Brain microvascular endothelial cell (primary cell): ENCODE measurements at regions not wholly inside any gene's neighbourhood (a gene's known extent, or its start where the extent isn't known, plus 50 kb on each side); places are given as distances from the start of the nearest gene placed in this dataset.

Experiments
- DNase-seq: peaks from one replicate; pipeline ENCODE4 v3.0.0-alpha.2; 2020
- H3K27ac ChIP-seq: fragments of 250-450 bp; sonication (Bioruptor Pico); 2 replicates; pipeline ENCODE4 v1.5.1; 2020; ENCODE audit warnings: mild to moderate bottlenecking, moderate library complexity
- H3K27me3 ChIP-seq: fragments of 250-450 bp; sonication (Bioruptor Pico); replicated peaks from 2 replicates; pipeline ENCODE4 v1.5.1; 2020; ENCODE audit warnings: mild to moderate bottlenecking
- H3K36me3 ChIP-seq: fragments of 250-450 bp; sonication (Bioruptor Pico); replicated peaks from 2 replicates; pipeline ENCODE4 v1.5.1; 2020; ENCODE audit warnings: mild to moderate bottlenecking
- H3K4me3 ChIP-seq: 2 replicates; pipeline ENCODE4 v1.5.1; 2011; ENCODE audit warnings: low read depth, mild to moderate bottlenecking, control low read depth, low read length, moderate library complexity
- in situ Hi-C: cut with HindIII; loops from 2 replicates; pipeline ENCODE4 v1.10.0; 2017; ENCODE audit warnings: low sequenced_read_pairs, low pct_ligation_motif_present
- TF ChIP-seq, protein P1 (sequence below): IDR thresholded peaks from 2 replicates; pipeline ENCODE4 v1.5.1; 2011; ENCODE audit warnings: low read depth, mild to moderate bottlenecking, moderate library complexity, low read length, control low read depth, inconsistent platforms; ENCODE audit errors: missing control alignments

DNA sequence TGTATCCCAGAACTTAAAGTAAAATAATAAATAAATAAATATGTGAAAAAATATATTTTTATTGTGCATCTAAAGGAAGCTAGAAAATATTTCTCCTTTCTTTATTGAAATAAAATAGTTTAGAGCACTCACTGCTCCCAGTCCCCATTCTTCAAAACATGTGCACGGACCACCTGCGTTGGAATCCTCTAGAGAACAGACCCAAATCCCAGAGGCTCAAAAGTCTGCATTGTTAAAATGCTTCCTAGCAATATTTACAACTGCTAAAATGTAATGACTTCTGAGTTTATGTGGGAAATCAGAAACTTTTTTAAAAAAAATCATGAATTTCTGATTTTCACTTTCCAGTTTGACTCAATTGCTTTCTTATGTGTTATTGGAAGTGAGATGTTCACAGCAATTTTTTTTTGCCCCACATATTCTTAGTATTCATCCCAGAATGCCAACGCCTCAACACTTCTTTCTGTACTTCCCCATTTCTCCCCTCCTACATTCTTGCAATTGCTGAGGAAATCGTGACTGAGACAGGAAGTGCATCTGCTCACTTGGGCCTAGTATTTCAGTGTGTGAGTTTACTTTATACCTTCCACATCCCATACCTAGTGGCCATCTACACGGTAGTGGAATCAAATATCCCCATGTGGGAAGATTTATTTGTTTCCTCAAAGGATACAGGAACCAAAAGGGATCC is 116.0 kb upstream of the FLRT2 start:
- no peak for DNase-seq
- H3K27ac ChIP-seq = peak overlapping the region; percentile 2
- in situ Hi-C loops = no loop called here
- H3K4me3 ChIP-seq = no peak overlapping the region
- no peaks in the 10 kb centered on the region for H3K36me3 ChIP-seq
- H3K27me3 ChIP-seq = no peaks in the 10 kb centered on the region
- TF ChIP-seq, protein P1, sequence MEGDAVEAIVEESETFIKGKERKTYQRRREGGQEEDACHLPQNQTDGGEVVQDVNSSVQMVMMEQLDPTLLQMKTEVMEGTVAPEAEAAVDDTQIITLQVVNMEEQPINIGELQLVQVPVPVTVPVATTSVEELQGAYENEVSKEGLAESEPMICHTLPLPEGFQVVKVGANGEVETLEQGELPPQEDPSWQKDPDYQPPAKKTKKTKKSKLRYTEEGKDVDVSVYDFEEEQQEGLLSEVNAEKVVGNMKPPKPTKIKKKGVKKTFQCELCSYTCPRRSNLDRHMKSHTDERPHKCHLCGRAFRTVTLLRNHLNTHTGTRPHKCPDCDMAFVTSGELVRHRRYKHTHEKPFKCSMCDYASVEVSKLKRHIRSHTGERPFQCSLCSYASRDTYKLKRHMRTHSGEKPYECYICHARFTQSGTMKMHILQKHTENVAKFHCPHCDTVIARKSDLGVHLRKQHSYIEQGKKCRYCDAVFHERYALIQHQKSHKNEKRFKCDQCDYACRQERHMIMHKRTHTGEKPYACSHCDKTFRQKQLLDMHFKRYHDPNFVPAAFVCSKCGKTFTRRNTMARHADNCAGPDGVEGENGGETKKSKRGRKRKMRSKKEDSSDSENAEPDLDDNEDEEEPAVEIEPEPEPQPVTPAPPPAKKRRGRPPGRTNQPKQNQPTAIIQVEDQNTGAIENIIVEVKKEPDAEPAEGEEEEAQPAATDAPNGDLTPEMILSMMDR = no peak

DNA sequence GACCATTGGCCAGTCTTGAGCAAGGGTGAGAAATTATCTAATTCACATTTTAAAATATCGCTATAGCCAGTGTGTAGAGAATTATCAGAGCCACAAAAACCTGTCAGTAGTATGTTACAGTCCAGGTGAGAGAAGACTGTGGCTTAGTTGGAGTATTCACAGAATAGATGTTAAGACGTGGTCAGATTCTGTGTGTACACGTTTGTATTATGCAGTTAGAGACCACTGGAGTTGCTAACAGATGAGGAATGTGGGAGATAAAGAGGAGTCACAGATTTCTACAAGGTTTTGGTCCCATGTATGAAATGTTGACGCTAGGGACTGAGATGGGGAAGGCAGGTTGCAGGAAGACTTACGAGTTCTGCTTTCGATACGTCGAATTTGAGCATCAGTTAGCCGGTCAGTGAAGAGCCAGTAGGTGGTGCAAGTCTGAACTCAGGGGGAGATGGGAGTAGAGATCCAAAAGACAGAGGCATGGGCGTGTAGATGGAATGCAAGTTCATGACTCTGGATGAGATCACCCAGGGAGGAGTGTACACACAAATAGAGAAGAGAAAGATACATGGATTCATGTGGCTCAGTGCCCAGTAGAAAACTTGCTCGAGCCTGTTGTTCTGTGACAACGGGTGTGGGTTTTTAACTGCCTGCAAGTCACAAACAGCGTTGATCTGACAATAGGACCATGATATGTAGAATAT is 114.8 kb upstream of the FLRT2 start:
- no peaks in the 10 kb centered on the region for H3K27me3 ChIP-seq
- H3K36me3 ChIP-seq = no peaks in the 10 kb centered on the region
- in situ Hi-C loops = no loop called here
- peak; percentile 98 for DNase-seq
- H3K4me3 ChIP-seq = no peak overlapping the region
- TF ChIP-seq, protein P1 = peak; percentile 79
- H3K27ac ChIP-seq = peak overlapping the region; percentile 73

DNA sequence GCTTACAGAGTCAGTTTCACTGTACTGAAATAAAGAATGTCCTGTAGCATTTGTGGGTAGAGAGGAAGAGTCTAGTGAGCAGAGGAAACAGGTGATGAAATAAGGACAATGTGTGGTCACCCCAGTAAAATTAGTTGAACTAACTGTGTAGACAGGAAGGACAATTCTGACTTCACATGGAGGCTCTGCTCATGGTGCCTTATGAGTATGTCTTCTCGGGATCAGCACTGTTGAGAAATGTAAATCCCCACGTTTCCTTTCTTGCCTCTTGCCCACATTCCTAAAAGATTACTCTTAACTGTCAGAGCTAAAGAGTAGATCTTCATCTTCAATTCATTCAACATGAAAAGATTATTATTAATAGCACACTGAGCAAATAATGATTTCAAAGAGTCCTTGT is 113.2 kb upstream of the FLRT2 start:
- Histone ChIP-seq H3K27ac (peak overlapping the region; percentile 56), H3K27me3 (no peaks in the 10 kb centered on the region), H3K4me3 (no peak overlapping the region), H3K36me3 (no peaks in the 10 kb centered on the region)
- DNase-seq = peak; percentile 80
- TF ChIP-seq, protein P1 = no peak
- in situ Hi-C loops = no loop called here

DNA sequence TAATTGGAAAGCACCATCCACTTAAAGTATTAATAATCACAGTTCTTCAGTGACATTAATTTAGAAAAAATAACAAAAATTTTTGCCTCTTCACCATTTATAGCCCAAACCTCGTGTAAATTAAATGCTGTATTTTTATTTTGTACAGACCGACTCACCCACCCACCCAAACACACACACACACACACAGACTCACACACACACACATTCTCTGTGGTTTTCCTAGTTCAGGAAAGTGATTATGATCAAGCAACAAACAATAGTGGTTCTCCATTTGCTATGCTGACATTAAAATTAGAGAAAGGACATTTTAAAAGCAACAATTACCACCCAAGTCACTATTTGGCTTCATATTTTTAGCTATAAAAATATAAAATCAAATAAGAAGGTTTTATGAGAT is 112.5 kb upstream of the FLRT2 start:
- no peaks in the 10 kb centered on the region for H3K27me3 ChIP-seq
- TF ChIP-seq, protein P1 = no peak
- in situ Hi-C loops = no loop called here
- no peak for DNase-seq
- H3K4me3 ChIP-seq = no peak overlapping the region
- no peak overlapping the region for H3K27ac ChIP-seq
- no peaks in the 10 kb centered on the region for H3K36me3 ChIP-seq

DNA sequence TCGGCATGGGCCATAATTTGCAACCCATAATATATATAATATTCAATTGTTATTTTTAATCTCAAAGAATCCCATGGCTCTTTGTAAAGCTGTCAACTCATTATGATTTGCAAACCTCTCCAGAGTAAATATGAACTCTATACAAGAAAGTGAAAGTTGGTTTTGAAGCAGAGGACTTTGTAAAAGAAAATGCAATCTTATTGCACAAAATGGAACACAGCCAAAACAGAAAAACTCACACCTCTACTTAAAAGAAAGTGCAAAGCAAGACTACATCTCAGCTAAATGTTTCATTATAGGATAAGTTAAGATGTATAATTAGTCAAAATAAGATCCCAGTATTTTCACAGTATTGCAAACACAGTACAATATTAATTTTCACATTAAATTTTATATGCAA is 111.2 kb upstream of the FLRT2 start:
- Histone ChIP-seq H3K36me3 (no peaks in the 10 kb centered on the region), H3K27ac (no peak overlapping the region), H3K4me3 (no peak overlapping the region), H3K27me3 (no peaks in the 10 kb centered on the region)
- in situ Hi-C loops = no loop called here
- TF ChIP-seq, protein P1 = no peak
- DNase-seq = no peak
